HG03064 (cell line): ENCODE measurements at regions not wholly inside any gene's neighbourhood (a gene's known extent, or its start where the extent isn't known, plus 50 kb on each side); places are given as distances from the start of the nearest gene placed in this dataset.

Experiments
- ATAC-seq: cut with Tn5 transposase; IDR thresholded peaks from one replicate; pipeline ENCODE4 v1.9.1; 2021; ENCODE audit warnings: low read depth; ENCODE audit not compliant: unreplicated experiment

GRCh38 chr5:40017135-40017534, 592.4 kb upstream of the DAB2 start:
- ATAC-seq: no peak

DNA sequence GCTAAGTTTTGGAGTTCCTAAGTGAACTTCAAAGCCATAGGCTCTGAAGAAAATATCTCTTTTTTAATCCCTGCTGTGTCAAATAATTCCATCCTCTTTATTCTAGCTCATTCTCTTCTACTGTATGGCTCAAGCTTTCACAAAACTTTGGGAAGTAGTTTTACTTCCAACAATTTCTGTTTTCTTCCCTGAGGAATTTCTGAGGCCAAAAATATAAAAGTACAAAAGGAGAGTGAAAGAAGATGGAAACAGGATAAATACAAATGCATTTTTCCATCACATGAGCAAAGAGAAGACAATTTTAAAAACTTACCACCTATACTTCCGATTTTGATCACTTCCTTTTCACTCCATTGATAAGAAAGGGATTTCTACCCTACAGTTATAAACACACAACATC, 585.7 kb upstream of the DAB2 start:
- no peak for ATAC-seq

DNA sequence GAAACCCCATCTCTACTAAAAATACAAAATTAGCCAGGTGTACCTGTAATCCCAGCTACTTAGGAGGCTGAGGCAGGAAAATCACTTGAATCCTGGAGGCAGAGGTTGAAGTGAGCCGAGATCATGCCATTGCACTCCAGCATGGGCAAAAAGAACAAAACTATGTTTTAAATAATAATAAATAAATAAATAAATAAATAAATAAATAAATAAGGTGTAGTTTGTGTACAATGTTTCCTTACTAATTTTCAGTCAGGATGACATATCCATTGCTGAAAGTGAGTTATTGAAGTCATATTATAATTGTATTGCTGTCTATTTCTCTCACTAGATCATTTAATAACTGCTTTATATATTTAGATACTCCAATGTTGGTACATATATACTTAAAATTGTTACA, 581.5 kb upstream of the DAB2 start:
- no peak for ATAC-seq

DNA sequence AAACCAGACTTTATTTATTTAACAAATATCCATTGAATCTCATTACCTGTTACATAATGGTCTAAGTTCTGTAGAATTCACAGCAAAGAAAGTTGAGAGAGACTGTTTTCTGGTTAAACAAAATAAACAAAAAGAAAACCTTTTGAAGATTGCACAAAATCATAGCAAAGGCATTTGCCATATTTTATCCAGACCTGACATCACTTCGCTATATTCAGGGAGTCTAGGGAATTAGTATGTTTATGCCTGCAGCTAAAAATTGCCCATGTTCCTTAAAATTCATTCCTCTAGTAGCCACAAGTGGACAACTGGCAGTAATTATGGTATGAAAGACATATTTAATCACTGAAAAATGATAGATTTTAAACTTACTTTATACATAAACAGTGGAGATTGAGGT, 577.0 kb upstream of the DAB2 start:
- ATAC-seq: no peak

DNA sequence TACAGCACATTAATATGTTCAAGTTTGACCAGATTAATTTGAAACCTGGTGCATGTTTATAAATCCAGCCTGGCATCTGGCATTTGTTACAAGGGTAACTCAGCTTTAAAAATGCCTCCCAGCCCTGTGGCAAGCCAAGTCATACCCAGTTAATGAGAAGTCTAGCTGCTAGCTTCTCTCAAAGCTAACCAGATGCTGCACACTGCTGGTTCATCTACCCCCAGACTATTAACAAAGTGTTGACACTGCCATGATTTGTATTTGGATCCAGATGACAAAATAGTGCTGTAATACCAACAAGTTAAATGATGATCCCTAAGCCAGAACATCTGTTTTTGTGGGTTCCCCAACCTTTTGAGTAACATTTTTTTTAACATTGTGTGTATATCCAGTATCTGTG, 573.7 kb upstream of the DAB2 start:
- ATAC-seq: no peak

DNA sequence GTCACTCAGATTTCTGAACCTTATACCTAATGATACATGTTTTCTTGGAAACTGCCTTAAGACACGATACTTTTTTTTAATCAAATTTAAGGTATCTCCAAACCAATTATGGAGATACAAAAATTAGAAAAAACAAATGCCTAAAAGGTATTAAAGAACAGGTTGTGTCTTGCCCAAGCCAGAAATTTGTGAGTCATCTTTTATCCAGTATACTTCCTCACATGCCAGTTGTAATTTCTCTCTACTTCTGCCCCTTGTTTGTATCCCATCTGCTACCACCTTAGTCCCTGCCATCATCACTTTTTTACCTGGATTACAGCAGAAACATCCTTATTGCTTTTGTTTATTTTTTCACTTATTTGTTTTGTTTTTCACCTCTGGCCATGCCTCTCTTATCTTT, 571.2 kb upstream of the DAB2 start:
- no peak for ATAC-seq

- no peak for ATAC-seq
These were observed 567.9 kb upstream of the DAB2 start for GRCh38 chr5:39992617-39993202.

- ATAC-seq: no peak
These were observed 561.8 kb upstream of the DAB2 start for GRCh38 chr5:39986614-39987013.

DNA sequence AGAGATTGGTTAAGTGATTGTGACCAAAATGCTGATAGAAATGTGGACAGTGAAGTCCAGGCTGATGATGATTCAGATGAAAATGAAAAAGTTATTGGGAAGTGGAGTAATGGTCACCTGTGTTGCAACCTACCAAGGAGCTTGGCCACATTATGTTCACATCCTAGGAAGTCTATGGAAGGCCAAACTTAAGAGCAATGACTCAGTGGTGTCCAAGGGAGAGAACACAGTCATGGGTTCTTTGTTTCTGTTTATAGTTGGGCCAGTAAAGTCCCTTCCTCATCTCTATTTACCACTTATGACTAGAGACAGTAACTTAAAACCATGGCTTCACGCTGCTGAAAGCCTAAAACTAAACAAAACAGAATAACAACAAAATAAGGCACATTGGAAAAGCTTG, 555.3 kb upstream of the DAB2 start:
- no peak for ATAC-seq

GRCh38 chr5:39977066-39977655, 552.4 kb upstream of the DAB2 start:
- no peak for ATAC-seq

- no peak for ATAC-seq
These were observed 545.5 kb upstream of the DAB2 start for GRCh38 chr5:39970117-39970798.

DNA sequence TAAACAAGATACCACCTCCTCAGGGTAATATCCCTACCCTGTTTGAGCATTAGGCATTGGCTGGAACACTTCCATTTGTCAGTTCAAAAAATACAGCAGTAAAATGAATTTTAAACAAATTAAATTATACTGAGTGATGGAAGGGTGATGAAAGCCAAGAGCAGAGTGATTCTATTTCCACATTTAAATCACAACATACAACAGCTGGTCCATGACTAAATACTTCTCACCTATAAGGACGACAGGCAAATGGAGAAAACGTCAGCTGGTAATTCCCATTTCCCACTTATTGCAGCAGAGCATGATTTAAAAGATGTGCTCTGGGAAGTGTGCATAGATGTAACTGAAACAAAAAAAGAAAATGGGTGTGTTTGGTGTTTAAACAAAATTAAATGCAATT, 543.6 kb upstream of the DAB2 start:
- ATAC-seq: no peak

GRCh38 chr5:39955156-39955555, 530.4 kb upstream of the DAB2 start:
- ATAC-seq: no peak

- ATAC-seq: no peak
These were observed 526.3 kb upstream of the DAB2 start for GRCh38 chr5:39951070-39951469.

GRCh38 chr5:39948867-39949468, 524.2 kb upstream of the DAB2 start:
- ATAC-seq: peak; percentile 91

DNA sequence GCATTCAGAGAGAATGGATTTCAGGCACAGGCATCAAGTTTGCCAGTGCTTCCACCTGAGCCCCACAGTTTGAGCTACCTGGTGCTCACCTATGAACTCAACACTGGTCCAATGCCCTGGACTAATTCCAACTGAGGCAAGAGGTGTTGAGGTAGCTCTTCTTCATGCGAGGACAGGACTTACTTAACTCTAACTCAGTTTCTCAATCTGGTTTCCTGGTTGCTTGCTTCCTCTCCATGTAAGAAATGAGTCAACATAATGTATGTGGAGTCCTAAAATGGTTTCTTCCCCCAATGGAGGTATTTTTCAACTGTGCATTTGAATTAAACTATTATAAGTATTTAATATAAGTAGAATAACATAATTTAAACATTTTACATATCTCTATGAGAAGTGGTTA, 523.6 kb upstream of the DAB2 start:
- no peak for ATAC-seq

- no peak for ATAC-seq
These were observed 522.9 kb upstream of the DAB2 start for GRCh38 chr5:39947657-39948056.

DNA sequence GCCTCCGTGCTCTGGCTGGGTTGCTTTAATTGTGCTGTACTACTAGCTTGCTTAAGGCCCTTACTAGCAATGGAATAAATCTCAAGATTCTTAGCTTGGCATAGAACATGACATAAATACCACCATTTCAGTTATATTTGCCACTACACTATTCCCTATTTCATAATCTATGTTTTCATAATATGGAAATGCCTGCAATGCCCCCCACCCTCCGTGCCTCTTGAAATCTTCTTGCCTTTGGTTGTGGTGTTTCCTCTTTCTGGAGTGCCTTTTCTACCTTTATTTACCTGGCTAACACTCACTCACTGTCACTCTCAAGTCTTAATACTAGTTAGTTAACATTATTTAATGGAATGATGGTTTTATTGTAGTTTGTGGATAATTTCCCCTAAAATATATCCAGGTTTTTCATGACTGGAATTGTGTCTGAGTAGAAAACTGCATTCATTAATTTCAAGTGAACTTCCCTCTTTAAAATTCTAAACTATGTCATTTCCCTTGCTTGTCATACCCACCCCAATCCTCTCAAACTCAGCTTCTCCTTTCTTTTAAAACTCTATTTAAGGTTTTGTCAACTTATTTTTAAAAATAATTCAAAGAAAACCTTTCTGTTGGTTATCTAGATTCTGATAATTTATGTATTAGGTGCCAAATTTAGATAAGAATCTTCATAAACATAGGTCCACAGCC, 521.7 kb upstream of the DAB2 start:
- no peak for ATAC-seq

GRCh38 chr5:39945870-39946269, 521.1 kb upstream of the DAB2 start:
- ATAC-seq: no peak

DNA sequence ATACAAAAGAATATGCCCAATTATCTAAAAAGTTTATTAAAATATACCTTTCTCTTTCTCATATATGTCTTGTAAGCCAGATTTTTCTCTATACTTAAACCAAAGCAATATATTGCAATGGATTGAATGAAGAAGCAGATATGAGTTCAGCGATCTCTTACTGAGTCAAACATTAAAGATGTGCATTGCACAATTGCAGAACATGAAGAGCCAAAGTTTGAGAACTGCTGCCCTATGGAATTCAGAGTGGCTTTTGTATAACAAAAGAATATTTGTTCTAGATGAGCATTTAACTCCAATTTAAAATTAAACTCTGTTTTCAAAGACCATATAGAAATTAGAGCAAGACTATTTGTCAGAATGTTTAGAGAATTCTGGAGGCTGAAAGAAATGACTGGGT, 519.0 kb upstream of the DAB2 start:
- no peak for ATAC-seq

DNA sequence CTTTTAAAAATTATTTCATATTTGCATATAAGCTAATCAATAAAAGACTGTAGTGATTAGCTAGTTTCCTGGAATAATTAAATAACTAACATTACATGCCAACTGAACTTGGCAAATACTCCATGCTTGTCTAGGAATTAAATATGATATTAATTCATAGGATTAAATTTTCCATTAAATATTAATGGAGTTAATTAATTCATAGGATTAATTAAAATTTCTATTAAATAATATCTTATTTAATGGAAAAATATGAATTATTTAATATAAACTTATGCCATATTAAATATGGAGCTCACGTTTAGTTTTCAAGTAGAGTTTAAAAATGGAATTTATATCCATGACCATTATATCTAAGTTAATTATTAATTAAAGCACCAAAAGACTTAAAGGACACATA, 517.8 kb upstream of the DAB2 start:
- no peak for ATAC-seq
